ENCODE measurements at regions not wholly inside any gene's neighbourhood (a gene's known extent, or its start where the extent isn't known, plus 50 kb on each side); places are given as distances from the start of the nearest gene placed in this dataset.

- no peak for TF ChIP-seq CTCF (IDR thresholded peaks at IDR 0.05)
- no peak for TF ChIP-seq ZFX (IDR thresholded peaks at IDR 0.05; ENCODE audit: borderline replicate concordance)
These were observed 350.4 kb downstream of the OSTF1 start for GRCh38 chr9:75438716-75439115.
